CD4-positive, alpha-beta T cell treated with Interleukin-15 for 1 hour (primary cell): ENCODE measurements at regions not wholly inside any gene's neighbourhood (a gene's known extent, or its start where the extent isn't known, plus 50 kb on each side); places are given as distances from the start of the nearest gene placed in this dataset.
"Not testable (repeated sequence)": the region's sequence is repeated elsewhere in the genome, so short reads cannot be mapped to it uniquely, and the experiment has no call there.

Source experiments
- DNase-seq: peaks from one replicate; pipeline ENCODE4 v3.0.0-alpha.2; 2020

DNA sequence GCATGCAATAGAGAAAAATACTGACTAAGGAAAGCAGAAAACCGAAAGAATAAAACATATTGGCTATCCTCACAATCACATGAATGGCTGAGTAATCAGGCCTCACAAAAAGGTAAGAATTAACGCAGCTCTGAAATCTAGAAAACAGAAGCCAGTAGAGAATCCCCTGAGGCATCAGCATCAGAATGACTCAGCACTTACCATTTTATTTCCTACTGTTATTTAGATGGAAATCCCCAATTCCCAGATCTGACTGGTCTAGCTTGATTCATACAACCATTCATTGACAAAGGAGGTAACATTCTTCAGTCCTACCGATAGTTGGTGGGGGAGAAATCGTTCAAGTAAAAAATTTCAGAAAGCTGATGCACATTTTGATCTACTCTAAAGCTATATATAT lies 1408.4 kb upstream of the WWC1 start:
- no peak for DNase-seq

DNA sequence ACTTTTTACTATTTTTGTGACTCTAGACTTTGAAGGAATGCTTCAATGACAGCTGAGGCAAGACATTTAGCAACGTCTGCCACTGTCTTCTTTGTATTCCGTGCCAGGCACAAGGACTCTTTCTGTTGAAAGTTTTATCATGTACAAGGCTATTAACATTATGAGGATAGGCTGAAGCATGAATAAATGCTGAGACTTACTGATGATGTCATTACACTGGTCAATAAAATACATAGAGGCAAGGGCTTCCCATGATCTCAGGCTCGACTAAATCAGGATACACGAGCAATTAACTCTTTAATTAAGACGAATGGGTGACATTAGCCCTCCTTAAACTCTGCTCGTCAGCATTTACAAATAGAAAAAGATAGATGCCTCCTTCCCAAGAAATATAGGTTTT lies 1393.3 kb upstream of the WWC1 start:
- DNase-seq = no peak

DNA sequence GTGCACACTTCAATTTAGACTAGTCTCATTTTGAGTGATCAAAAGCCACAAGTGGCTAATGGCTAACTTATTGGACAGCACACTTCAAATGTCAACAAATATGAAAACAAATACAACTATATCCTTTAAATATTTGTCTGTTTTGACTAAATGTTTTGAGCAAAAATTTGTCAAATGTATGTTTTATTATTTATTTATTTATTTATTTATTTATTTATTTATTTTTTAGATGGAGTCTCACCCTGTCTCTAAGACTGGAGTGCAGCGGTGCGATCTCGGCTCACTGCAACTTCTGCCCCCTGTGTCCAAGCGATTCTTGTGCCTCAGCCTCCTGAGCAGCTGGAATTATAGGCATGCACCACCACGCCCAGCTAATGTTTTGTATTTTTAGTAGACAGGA lies 1392.1 kb upstream of the WWC1 start:
- no peak for DNase-seq

GRCh38 chr5:166904571-166904970 lies 1386.9 kb upstream of the WWC1 start:
- no peak for DNase-seq

DNA sequence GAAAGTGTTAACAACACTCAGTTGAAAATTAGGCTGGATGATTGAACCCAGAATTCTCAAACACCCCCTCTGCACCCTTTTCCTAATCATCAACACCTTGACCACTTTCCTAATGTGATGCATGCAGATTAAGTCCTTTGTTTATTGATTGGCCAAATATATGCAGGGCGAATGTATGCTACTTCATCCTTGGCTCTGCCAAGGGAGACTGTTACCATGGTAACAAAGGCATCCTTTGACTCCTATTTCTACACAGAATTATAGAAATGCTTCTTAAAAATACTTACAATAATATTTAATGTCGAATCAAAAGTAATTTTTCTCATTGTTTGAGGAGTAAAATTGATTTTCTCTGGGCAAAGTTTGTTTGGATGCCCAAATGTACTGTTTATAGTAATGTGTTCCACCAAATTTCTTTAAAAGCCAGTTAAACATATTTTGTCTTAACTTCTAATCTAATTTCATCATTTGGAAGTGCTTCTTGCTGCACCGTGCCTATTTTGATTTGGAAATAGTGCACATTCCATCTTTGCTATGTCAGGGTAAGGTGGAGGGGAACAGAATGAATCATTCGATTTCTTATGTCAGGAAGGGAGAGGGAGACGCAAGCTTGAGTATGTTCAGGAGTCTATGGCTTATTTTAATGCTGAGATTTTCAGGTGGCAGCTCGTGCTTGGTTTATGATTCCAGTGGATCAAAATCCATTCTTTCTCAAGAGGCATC lies 1384.3 kb upstream of the WWC1 start:
- no peak for DNase-seq

GRCh38 chr5:166909040-166909439 lies 1382.4 kb upstream of the WWC1 start:
- DNase-seq = no peak

- DNase-seq = no peak
Observed at GRCh38 chr5:166909926-166910325, 1381.5 kb upstream of the WWC1 start.

DNA sequence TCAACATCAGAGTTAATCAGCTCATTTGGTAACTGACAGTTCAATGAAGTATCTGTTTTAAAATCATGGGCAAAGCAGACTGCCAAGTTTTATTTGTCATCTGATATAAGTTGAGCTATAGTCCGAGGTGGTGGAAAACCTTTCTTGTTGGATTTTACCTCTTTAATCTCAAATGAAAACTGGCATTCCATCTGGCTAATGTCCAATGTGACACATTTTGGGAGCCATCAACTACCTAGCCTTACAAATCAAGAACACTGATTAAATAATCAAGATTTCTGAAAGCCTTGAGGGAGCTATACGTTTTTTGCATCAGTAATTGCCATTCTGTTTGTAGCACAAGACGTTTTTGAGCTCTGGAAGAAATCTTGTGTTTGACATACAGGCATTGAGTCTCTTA lies 1380.5 kb upstream of the WWC1 start:
- DNase-seq = no peak

- no peak for DNase-seq
Observed at GRCh38 chr5:166916021-166916420, 1375.4 kb upstream of the WWC1 start.

DNA sequence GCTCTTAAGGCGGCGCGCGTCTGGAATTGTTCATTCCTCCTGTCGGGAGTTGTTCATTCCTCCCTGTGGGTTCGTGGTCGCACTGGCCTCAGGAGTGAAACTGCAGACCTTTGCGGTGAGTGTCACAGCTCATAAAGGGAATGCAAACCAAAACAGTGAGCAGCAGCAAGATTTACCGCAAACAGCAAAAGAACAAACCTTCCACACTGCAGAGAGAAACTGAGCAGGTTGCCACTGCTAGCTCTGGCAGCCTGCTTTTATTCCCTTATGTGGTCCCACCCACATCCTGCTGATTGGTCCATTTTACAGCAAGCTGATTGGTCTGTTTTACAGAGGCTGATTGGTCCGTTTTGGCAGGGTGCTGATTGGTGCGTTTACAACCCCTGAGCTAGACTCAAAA lies 1365.3 kb upstream of the WWC1 start:
- DNase-seq = no peak

DNA sequence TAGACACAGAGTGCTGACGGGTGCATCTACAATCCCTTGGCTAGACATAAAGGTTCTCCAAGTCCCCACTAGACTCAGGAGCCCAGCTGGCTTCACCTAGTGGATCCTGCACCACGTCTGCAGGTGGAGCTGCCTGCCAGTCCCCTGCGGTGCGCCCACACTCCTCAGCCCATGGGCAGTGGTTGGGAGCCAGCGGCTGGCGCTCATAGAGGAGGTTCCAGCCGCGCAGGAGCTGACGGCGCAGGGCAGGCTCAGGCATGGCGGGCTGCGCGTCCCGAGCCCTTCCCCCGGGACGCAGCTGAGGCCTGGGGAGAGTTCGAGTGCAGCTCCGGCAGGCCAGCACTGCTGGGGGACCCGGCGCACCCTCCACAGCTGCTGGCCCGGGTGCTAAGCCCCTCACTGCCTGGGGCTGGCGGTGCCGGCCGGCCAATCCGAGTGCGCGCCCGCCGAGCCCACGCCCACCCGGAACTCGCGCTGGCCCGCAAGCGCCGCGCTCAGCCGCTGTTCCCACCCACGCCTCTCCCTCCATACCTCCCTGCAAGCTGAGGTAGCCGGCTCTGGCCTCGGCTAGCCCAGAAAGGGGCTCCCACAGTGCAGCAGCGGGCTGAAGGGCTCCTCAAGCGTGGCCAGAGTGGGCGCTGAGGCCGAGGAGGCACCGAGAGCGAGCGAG lies 1364.5 kb upstream of the WWC1 start:
- DNase-seq = not testable (repeated sequence)

GRCh38 chr5:166936351-166936750 lies 1355.1 kb upstream of the WWC1 start:
- DNase-seq = no peak

GRCh38 chr5:166938071-166938470 lies 1353.4 kb upstream of the WWC1 start:
- DNase-seq = no peak

DNA sequence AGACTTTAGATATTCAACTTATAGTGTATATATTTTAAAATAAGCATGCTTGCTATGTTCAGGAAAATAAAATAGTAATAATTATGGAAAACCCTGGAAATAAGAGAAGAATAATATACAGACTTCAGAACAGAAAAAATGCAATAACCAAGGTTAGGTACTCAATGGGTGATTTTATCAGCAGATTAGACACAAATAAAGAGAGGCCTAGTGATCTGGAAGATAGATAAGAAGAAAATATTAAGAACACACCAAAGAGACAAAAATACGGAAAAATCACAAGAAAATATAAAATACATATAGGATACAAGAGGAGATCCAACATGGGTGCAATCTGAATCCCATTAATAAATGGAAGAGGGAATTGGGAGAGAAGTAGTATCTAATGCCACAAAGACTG lies 1348.5 kb upstream of the WWC1 start:
- DNase-seq = no peak

GRCh38 chr5:166947045-166947444 lies 1344.4 kb upstream of the WWC1 start:
- no peak for DNase-seq

GRCh38 chr5:166948679-166949078 lies 1342.8 kb upstream of the WWC1 start:
- DNase-seq = no peak

DNA sequence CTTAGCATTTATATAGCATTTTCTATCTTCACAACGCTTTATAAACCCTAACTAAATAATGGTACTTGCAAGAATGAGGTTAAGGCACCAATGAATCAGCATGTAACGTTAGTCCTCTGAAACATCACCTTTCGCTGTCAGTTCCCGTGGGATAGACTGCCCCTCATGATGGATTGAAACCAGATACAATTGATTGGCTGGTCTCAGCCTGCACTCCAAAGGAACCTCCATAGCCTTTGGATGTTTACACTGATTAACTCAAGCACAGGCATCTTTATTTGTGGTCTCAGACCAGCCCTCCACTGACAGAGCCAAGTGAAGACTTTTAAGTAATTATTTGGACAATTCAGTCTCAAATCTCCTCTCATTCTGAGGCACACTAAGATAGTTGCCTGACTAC lies 1339.4 kb upstream of the WWC1 start:
- no peak for DNase-seq

GRCh38 chr5:166957782-166958181 lies 1333.7 kb upstream of the WWC1 start:
- no peak for DNase-seq

DNA sequence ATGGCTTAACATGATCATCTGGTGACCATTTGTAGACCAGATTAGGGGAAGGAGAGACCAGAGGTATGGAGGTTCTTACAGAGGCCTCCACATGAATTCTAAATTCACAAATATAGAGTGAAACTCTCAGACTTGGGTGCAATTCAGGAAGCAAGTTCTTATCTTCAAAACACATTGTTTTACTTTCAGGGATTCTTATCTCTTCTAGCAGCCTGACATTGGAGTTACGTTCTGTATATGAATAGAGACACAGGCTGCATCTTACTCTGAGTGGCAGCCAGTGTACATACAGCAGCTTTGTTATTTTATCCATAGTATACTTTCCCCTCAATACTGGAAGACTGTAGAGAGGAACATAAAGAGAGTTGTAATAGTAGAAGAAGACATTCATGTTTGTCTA lies 1331.7 kb upstream of the WWC1 start:
- DNase-seq = no peak

- no peak for DNase-seq
Observed at GRCh38 chr5:166961028-166961427, 1330.4 kb upstream of the WWC1 start.

- DNase-seq = no peak
Observed at GRCh38 chr5:166961913-166962312, 1329.5 kb upstream of the WWC1 start.

GRCh38 chr5:166962461-166962860 lies 1329.0 kb upstream of the WWC1 start:
- no peak for DNase-seq

DNA sequence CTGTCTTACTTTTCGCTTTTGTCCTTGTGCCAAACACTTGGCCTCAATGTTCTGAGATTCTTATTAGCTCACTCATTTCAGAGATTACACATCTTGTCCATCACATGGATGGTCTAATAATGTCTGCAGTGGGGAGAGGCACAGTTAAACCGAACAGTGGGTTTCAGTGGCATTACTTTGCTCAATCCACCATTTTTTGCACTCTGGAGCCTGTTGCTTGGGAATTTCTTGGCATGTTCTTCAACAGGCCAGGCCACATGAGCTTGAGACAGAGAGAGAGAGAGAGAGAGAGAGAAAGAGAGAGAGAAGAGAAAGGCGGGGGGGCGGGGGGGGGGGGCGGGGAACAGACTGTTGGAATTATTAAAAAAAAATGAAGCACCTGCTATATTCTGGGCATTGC lies 1327.8 kb upstream of the WWC1 start:
- no peak for DNase-seq

DNA sequence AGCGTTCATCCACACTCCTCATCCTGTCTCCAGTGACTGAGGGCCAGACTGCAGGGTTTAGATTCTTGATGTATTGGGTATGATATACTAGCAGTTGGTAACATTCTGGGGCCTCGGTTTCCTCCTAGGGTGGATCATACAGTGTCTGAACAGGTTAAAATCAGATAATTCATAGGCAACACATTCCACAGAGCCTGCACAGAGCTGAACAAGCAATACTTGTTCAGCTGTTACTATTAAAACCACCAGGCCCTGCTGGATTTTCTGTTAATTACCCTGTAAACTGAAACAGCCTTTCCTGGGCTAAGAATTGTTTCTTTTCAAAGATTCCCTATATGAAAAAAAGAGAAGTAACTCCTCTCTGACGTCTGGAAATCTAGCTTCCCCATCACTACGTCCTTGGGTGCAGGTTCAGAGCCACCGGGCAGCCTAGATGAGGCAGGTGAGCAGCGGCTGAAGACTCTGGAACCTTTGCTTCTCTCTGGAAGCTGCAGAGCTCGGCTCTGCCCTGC lies 1313.5 kb upstream of the WWC1 start:
- DNase-seq = no peak
